HEK293 (cell line): ENCODE measurements at regions not wholly inside any gene's neighbourhood (a gene's known extent, or its start where the extent isn't known, plus 50 kb on each side); places are given as distances from the start of the nearest gene placed in this dataset.
A peak's percentile ranks its signal among the peaks of the same experiment; 100 is the strongest.

Source experiments
- CTCF ChIA-PET: fragments of 350-600 bp; formaldehyde crosslinking; extraction: SDS; loops from one replicate; lab custom pipeline; 2021; ENCODE audit warnings: antibody characterized with exemption; lab: Yijun Ruan, JAX
- POLR2A ChIA-PET: fragments of 300-600 bp; formaldehyde crosslinking; extraction: SDS; loops from one replicate; lab custom pipeline; 2020; ENCODE audit warnings: antibody characterized with exemption, inconsistent platforms; lab: Yijun Ruan, JAX
- H3K27ac ChIP-seq: fragments of 200-500 bp; sonication (Bioruptor generic); 2 replicates; pipeline ENCODE4 v1.5.1; 2014; ENCODE audit warnings: low read depth, low read length, control low read depth, inconsistent platforms; ENCODE audit errors: extremely low read depth
- H3K36me3 ChIP-seq, 2 experiments: fragments of 200-500 bp in 1 of 2; sonication (Bioruptor generic) in 1 of 2; 1 replicate in 1 of 2; 2 replicates in 1 of 2; pipeline ENCODE4 v1.5.1; 2014 to 2017; ENCODE audit warnings: inconsistent platforms in 2 of 2, low read length in 2 of 2; ENCODE audit not compliant: control insufficient read depth in 2 of 2, insufficient read depth in 1 of 2
- H3K4me1 ChIP-seq: fragments of 200-500 bp; sonication (Bioruptor generic); 2 replicates; pipeline ENCODE4 v1.5.1; 2014; ENCODE audit warnings: mild to moderate bottlenecking, low read length, inconsistent platforms; ENCODE audit not compliant: control insufficient read depth, insufficient read depth
- H3K4me3 ChIP-seq: 2 replicates; pipeline ENCODE4 v1.5.1; 2011; ENCODE audit warnings: low read depth, mild to moderate bottlenecking, control low read depth, low read length, moderate library complexity
- H3K9me3 ChIP-seq: fragments of 200-500 bp; sonication (Bioruptor generic); 2 replicates; pipeline ENCODE4 v1.5.1; 2014; ENCODE audit warnings: low read depth, low read length, inconsistent platforms; ENCODE audit not compliant: control insufficient read depth, insufficient read depth
- GLIS1 ChIP-seq: fragments of 450-650 bp; formaldehyde crosslinking; IDR thresholded peaks from 2 replicates; pipeline ENCODE4 v1.5.1; 2016; ENCODE audit warnings: missing biosample characterization, missing genetic modification characterization
- SCRT2 ChIP-seq: fragments of 450-650 bp; formaldehyde crosslinking; IDR thresholded peaks from 2 replicates; pipeline ENCODE4 v1.5.1; 2016; ENCODE audit warnings: missing biosample characterization, missing genetic modification characterization
- ZBTB1 ChIP-seq: fragments of 450-650 bp; formaldehyde crosslinking; IDR thresholded peaks from 2 replicates; pipeline ENCODE4 v1.5.1; 2016; ENCODE audit warnings: missing biosample characterization, missing genetic modification characterization
- ZBTB48 ChIP-seq: fragments of 450-650 bp; formaldehyde crosslinking; IDR thresholded peaks from 2 replicates; pipeline ENCODE4 v1.5.1; 2016; ENCODE audit warnings: missing biosample characterization, missing genetic modification characterization
- ZFHX2 ChIP-seq: fragments of 450-650 bp; formaldehyde crosslinking; conservative IDR thresholded peaks from 2 replicates; pipeline ENCODE4 v1.5.1; 2016; ENCODE audit warnings: missing biosample characterization, missing genetic modification characterization
- ZFP69B ChIP-seq: fragments of 450-650 bp; formaldehyde crosslinking; IDR thresholded peaks from 2 replicates; pipeline ENCODE4 v1.5.1; 2016; ENCODE audit warnings: missing biosample characterization, missing genetic modification characterization
- ZIC2 ChIP-seq: fragments of 450-650 bp; formaldehyde crosslinking; IDR thresholded peaks from 2 replicates; pipeline ENCODE4 v1.5.1; 2016; ENCODE audit warnings: missing biosample characterization, missing genetic modification characterization
- ZNF2 ChIP-seq: fragments of 450-650 bp; formaldehyde crosslinking; IDR thresholded peaks from 2 replicates; pipeline ENCODE4 v1.5.1; 2016; ENCODE audit warnings: missing biosample characterization, missing genetic modification characterization
- ZNF214 ChIP-seq: fragments of 450-650 bp; formaldehyde crosslinking; IDR thresholded peaks from 2 replicates; pipeline ENCODE4 v1.5.1; 2017; ENCODE audit warnings: missing biosample characterization, mild to moderate bottlenecking, missing genetic modification characterization, borderline replicate concordance
- ZNF350 ChIP-seq: fragments of 450-650 bp; formaldehyde crosslinking; IDR thresholded peaks from 2 replicates; pipeline ENCODE4 v1.5.0; 2017; ENCODE audit warnings: missing biosample characterization, mild to moderate bottlenecking, missing genetic modification characterization
- ZNF433 ChIP-seq: fragments of 450-650 bp; formaldehyde crosslinking; IDR thresholded peaks from 2 replicates; pipeline ENCODE4 v1.5.1; 2016; ENCODE audit warnings: missing biosample characterization, missing genetic modification characterization, low read depth
- ZNF510 ChIP-seq: fragments of 450-650 bp; formaldehyde crosslinking; IDR thresholded peaks from 2 replicates; pipeline ENCODE4 v1.5.1; 2018; ENCODE audit warnings: mild to moderate bottlenecking, missing genetic modification characterization, missing biosample characterization; ENCODE audit not compliant: insufficient replicate concordance
- ZNF585B ChIP-seq: fragments of 450-650 bp; formaldehyde crosslinking; IDR thresholded peaks from 2 replicates; pipeline ENCODE4 v1.5.1; 2016; ENCODE audit warnings: missing biosample characterization, missing genetic modification characterization
- ZNF624 ChIP-seq: fragments of 450-650 bp; formaldehyde crosslinking; IDR thresholded peaks from 2 replicates; pipeline ENCODE4 v1.5.1; 2017; ENCODE audit warnings: missing biosample characterization, missing genetic modification characterization
- ZNF654 ChIP-seq: fragments of 450-650 bp; formaldehyde crosslinking; IDR thresholded peaks from 2 replicates; pipeline ENCODE4 v1.5.1; 2016; ENCODE audit warnings: low read depth, missing biosample characterization, missing genetic modification characterization
- ZSCAN30 ChIP-seq: fragments of 450-650 bp; IDR thresholded peaks from 2 replicates; pipeline ENCODE4 v1.5.1; 2018; ENCODE audit warnings: missing biosample characterization, mild to moderate bottlenecking, missing genetic modification characterization, moderate library complexity
- TF ChIP-seq, protein P1 (sequence below): fragments of 450-650 bp; formaldehyde crosslinking; IDR thresholded peaks from 2 replicates; pipeline ENCODE4 v1.5.1; 2016; ENCODE audit warnings: missing biosample characterization, missing genetic modification characterization
- TF ChIP-seq, protein P2 (sequence below): IDR thresholded peaks from 2 replicates; pipeline ENCODE4 v1.6.1; 2011; ENCODE audit warnings: mild to moderate bottlenecking, low read depth, low read length, borderline replicate concordance
- TF ChIP-seq, protein P3 (sequence below): fragments of 450-650 bp; formaldehyde crosslinking; IDR thresholded peaks from 2 replicates; pipeline ENCODE4 v1.5.1; 2017; ENCODE audit warnings: missing biosample characterization, missing genetic modification characterization

GRCh38 chr10:80697926-80698325 is 160.2 kb downstream of the SH2D4B start:
- TF ChIP-seq GLIS1 (peak; percentile 35; the same call in 1 of the 2 replicates), SCRT2 (no peak), ZBTB1 (tag by site-specific recombination) (no peak), ZFP69B (tag by site-specific recombination) (no peak)
- POLR2A ChIA-PET = no interaction called here
- H3K4me1 ChIP-seq = no peaks in the 10 kb centered on the region
- H3K9me3 ChIP-seq = no peaks in the 10 kb centered on the region
- no peaks in the 10 kb centered on the region for H3K36me3 ChIP-seq
- no peak overlapping the region for H3K27ac ChIP-seq
- H3K4me3 ChIP-seq = no peak overlapping the region
- CTCF ChIA-PET = interaction anchor here (1.0 kb wide), 1 partner anchor 34 kb away, joined by 7 read pairs; no protein-coding TSS in a partner anchor

DNA sequence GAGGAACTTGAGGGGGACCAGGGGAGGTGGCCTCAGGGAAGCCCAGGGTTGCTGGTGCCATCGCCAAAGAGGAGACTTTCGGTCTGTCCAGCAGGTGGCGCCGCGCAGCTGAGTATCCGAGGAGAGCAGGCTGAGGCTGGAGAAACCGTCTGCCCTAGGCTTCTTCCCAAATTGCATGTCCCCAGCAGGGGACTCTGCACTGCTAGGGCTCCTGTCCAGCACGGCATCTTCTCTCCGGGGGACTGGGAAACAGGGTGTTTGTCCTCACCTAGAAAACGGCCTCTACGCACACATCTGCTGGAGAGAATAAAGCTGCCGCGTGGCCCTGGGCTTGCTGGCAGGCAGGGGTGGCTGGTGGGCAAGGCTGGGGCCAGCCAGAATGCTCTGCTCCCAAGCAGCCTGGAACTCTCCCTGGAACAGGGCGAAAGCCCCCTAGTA is 161.9 kb downstream of the SH2D4B start:
- H3K27ac ChIP-seq = no peak overlapping the region
- H3K36me3 ChIP-seq = no peaks in the 10 kb centered on the region
- no peaks in the 10 kb centered on the region for H3K4me1 ChIP-seq
- TF ChIP-seq ZFHX2 (no peak), ZNF214 (tag by site-specific recombination) (no peak), ZNF585B (tag by site-specific recombination) (no peak), ZIC2 (tag by site-specific recombination) (peak; percentile 23; the same call in 1 of the 2 replicates), ZNF2 (tag by site-specific recombination) (peak; percentile 52; the same call in 1 of the 2 replicates), ZNF433 (tag by site-specific recombination) (no peak), ZNF510 (no peak), ZNF624 (tag by site-specific recombination) (no peak), ZBTB48 (tag by site-specific recombination) (peak; percentile 33; the same call in 1 of the 2 replicates), SCRT2 (no peak), GLIS1 (peak; percentile 65), ZNF350 (tag by site-specific recombination) (no peak), ZNF654 (tag by site-specific recombination) (peak; percentile 89), ZSCAN30 (no peak)
- TF ChIP-seq, protein P1, sequence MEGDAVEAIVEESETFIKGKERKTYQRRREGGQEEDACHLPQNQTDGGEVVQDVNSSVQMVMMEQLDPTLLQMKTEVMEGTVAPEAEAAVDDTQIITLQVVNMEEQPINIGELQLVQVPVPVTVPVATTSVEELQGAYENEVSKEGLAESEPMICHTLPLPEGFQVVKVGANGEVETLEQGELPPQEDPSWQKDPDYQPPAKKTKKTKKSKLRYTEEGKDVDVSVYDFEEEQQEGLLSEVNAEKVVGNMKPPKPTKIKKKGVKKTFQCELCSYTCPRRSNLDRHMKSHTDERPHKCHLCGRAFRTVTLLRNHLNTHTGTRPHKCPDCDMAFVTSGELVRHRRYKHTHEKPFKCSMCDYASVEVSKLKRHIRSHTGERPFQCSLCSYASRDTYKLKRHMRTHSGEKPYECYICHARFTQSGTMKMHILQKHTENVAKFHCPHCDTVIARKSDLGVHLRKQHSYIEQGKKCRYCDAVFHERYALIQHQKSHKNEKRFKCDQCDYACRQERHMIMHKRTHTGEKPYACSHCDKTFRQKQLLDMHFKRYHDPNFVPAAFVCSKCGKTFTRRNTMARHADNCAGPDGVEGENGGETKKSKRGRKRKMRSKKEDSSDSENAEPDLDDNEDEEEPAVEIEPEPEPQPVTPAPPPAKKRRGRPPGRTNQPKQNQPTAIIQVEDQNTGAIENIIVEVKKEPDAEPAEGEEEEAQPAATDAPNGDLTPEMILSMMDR (tag by site-specific recombination) = peak; percentile 94
- TF ChIP-seq, protein P2, sequence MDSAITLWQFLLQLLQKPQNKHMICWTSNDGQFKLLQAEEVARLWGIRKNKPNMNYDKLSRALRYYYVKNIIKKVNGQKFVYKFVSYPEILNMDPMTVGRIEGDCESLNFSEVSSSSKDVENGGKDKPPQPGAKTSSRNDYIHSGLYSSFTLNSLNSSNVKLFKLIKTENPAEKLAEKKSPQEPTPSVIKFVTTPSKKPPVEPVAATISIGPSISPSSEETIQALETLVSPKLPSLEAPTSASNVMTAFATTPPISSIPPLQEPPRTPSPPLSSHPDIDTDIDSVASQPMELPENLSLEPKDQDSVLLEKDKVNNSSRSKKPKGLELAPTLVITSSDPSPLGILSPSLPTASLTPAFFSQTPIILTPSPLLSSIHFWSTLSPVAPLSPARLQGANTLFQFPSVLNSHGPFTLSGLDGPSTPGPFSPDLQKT = no peak
- TF ChIP-seq, all 188 proteins: peak for 6
- ChIA-PET CTCF (interaction anchor here (0.6 to 2.8 kb wide), 37 partner anchors 9 to 1102 kb away, joined by 3 to 25 read pairs (median 4); no protein-coding TSS in a partner anchor), POLR2A (interaction anchor here (0.6 kb wide), 1 partner anchor 1342 kb away, joined by 7 read pairs; no protein-coding TSS in a partner anchor)
- Histone ChIP-seq H3K4me3 (no peak overlapping the region), H3K9me3 (no peaks in the 10 kb centered on the region)

DNA sequence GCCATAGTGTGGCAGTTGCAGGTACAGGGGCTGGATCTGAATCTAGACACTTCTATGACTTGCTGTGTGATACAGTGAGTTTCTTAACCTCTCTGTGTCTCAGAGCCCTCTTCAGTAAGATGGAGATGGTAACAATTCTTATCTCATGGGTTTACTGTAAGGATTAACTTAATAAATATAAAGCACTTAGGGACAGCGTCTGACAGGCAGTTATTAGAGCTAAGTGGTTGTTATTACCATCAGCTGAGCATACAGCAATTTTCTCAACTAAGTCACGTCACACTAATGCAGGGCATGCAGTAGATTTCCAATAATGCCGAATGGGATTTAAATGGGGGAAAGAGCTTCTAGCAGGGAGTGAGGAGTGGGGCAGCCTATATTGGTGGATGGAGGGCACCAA is 162.6 kb downstream of the SH2D4B start:
- Histone ChIP-seq H3K27ac (no peak overlapping the region), H3K9me3 (no peaks in the 10 kb centered on the region), H3K4me3 (no peak overlapping the region), H3K36me3 (no peaks in the 10 kb centered on the region), H3K4me1 (no peaks in the 10 kb centered on the region)
- ChIA-PET CTCF (interaction anchor here (0.5 to 2.8 kb wide), 24 partner anchors 8 to 587 kb away, joined by 3 to 25 read pairs (median 4); no protein-coding TSS in a partner anchor), POLR2A (interaction anchor here (0.6 kb wide), 1 partner anchor 1342 kb away, joined by 7 read pairs; no protein-coding TSS in a partner anchor)
- TF ChIP-seq, protein P3, sequence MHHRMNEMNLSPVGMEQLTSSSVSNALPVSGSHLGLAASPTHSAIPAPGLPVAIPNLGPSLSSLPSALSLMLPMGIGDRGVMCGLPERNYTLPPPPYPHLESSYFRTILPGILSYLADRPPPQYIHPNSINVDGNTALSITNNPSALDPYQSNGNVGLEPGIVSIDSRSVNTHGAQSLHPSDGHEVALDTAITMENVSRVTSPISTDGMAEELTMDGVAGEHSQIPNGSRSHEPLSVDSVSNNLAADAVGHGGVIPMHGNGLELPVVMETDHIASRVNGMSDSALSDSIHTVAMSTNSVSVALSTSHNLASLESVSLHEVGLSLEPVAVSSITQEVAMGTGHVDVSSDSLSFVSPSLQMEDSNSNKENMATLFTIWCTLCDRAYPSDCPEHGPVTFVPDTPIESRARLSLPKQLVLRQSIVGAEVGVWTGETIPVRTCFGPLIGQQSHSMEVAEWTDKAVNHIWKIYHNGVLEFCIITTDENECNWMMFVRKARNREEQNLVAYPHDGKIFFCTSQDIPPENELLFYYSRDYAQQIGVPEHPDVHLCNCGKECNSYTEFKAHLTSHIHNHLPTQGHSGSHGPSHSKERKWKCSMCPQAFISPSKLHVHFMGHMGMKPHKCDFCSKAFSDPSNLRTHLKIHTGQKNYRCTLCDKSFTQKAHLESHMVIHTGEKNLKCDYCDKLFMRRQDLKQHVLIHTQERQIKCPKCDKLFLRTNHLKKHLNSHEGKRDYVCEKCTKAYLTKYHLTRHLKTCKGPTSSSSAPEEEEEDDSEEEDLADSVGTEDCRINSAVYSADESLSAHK (tag by site-specific recombination) = no peak
